Ishikawa (cell line): ENCODE measurements at regions not wholly inside any gene's neighbourhood (a gene's known extent, or its start where the extent isn't known, plus 50 kb on each side); places are given as distances from the start of the nearest gene placed in this dataset.

Experiments
- CEBPB ChIP-seq: IDR thresholded peaks from 2 replicates; pipeline ENCODE4 v1.6.1; 2012
- CREB1 ChIP-seq: IDR thresholded peaks from 2 replicates; pipeline ENCODE4 v1.6.1; 2012; ENCODE audit warnings: low read depth
- EGR1 ChIP-seq: IDR thresholded peaks from 2 replicates; pipeline ENCODE4 v1.6.1; 2012
- EP300 ChIP-seq: IDR thresholded peaks from 2 replicates; pipeline ENCODE4 v1.6.1; 2012; ENCODE audit warnings: borderline replicate concordance
- FOXM1 ChIP-seq: IDR thresholded peaks from 2 replicates; pipeline ENCODE4 v1.6.1; 2012; ENCODE audit warnings: low read depth, borderline replicate concordance
- MAX ChIP-seq: IDR thresholded peaks from 2 replicates; pipeline ENCODE4 v1.6.1; 2012
- NFIC ChIP-seq: IDR thresholded peaks from 2 replicates; pipeline ENCODE4 v1.6.1; 2012
- RAD21 ChIP-seq: IDR thresholded peaks from 2 replicates; pipeline ENCODE4 v1.6.1; 2012; ENCODE audit warnings: low read depth
- REST ChIP-seq: IDR thresholded peaks from 2 replicates; pipeline ENCODE4 v1.6.1; 2012; ENCODE audit warnings: low read depth, mild to moderate bottlenecking
- TAF1 ChIP-seq: IDR thresholded peaks from 2 replicates; pipeline ENCODE4 v1.6.1; 2012; ENCODE audit warnings: low read depth, mild to moderate bottlenecking
- TCF12 ChIP-seq: IDR thresholded peaks from 2 replicates; pipeline ENCODE4 v1.6.1; 2012; ENCODE audit warnings: low read depth
- TEAD4 ChIP-seq: IDR thresholded peaks from 2 replicates; pipeline ENCODE4 v1.6.1; 2012
- YY1 ChIP-seq: IDR thresholded peaks from 2 replicates; pipeline ENCODE4 v1.6.1; 2012; ENCODE audit warnings: low read depth
- ZBTB7A ChIP-seq: IDR thresholded peaks from 2 replicates; pipeline ENCODE4 v1.6.1; 2012; ENCODE audit warnings: low read depth
- TF ChIP-seq, protein P1 (sequence below): IDR thresholded peaks from 2 replicates; pipeline ENCODE4 v1.6.1; 2012

- TF ChIP-seq, protein P1, sequence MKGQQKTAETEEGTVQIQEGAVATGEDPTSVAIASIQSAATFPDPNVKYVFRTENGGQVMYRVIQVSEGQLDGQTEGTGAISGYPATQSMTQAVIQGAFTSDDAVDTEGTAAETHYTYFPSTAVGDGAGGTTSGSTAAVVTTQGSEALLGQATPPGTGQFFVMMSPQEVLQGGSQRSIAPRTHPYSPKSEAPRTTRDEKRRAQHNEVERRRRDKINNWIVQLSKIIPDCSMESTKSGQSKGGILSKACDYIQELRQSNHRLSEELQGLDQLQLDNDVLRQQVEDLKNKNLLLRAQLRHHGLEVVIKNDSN: no peak
- no peak for TF ChIP-seq TEAD4
- no peak for TF ChIP-seq CREB1
- no peak for TF ChIP-seq ZBTB7A
- TF ChIP-seq TAF1: no peak
- TF ChIP-seq NFIC: no peak
- TF ChIP-seq YY1: no peak
- TF ChIP-seq EP300: no peak
- TF ChIP-seq REST: no peak
- no peak for TF ChIP-seq MAX
- no peak for TF ChIP-seq FOXM1
These were observed 93.1 kb upstream of the HIF1A start for GRCh38 chr14:61602003-61602732.

DNA sequence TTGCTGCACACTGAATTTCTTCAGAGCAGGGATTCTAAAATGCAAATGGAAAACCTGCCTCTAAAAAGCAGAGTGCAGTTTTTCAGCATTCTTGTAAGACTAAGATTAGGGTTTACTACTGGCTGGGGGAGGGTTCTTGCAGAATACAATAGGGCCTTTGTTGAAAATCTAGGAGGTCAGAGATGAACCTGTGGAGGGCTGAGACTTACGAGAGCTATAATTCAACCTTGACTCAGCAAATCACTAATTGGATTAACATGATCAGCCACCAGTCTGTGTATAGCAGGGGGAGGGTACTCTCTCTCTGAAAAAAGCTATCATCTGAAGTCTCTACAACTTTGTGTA is 92.6 kb upstream of the HIF1A start:
- TF ChIP-seq EP300 (no peak), TEAD4 (no peak), NFIC (no peak), YY1 (no peak), EGR1 (no peak), CREB1 (no peak), ZBTB7A (no peak), FOXM1 (no peak), CEBPB (no peak), REST (no peak), TCF12 (no peak), MAX (no peak), TAF1 (no peak), RAD21 (no peak)
- TF ChIP-seq, protein P1: no peak

DNA sequence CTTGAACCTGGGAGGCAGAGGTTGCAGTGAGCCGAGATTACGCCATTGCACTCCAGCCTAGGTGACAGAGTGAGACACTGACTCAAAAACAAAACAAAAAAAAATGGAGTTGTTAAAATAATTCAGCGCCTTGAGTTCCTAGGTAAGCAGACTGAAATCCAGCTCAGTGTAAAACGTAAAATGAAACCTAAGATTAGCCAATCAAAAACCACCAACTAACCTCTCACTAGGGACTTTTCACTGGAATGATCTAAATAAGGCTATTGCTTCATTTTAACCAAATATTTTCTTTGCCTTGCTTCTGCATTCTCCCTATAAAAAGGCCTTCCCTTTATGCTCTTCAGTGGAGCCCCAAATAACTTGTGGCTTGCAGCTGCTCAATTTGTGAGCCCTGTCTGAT is 91.6 kb upstream of the HIF1A start:
- TF ChIP-seq NFIC (no peak), CREB1 (no peak), TAF1 (no peak), ZBTB7A (no peak)

GRCh38 chr14:61607570-61608244 is 87.6 kb upstream of the HIF1A start:
- TF ChIP-seq YY1 (no peak), CEBPB (no peak), TCF12 (no peak), ZBTB7A (no peak), TEAD4 (no peak)

DNA sequence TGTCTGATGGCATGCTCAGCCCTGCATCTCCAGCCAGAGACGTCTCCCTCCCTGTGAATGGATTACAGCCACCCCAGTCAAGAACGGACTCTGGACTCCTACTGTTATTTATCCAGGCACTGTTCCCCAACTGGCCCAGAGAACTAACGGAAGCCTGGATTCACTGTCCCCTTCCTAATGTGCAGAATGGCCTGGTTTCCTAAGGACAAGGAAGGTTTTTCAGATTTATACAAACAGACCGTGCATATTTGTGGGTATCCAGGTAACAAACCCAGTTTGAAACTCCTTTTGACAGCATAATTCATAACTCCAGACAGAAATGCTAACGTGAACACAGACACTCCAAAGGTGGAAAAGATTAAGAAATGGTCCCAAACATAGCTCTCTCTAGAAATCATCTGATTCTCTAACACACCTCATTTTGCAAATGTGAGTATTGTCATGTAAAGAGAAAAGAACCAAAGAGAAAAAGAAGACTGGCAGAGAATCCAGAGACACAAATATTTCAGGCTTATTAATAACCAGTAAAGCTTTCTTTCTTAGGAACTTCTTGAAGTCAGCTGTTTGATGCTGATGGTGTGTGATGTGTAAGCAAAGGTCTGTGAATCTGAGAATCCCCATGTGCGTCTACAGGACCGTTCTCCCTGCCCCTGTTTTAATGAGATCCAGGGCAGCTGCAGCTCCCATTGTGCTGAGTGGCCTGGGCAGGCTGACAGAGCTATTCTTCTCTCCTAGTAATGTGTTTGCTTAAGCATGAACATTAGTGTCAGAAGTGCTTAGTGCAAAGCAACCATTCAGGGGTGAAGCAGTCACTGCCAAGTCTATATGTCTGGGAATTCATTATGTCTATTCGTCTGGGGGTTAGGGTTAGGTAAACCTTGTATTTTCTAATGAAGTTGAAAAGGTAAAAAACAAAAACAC is 86.8 kb upstream of the HIF1A start:
- TF ChIP-seq TAF1: no peak
- TF ChIP-seq TCF12: 0 out of 2 replicates have a peak, but pooled peaks have one; percentile 37
- peak; percentile 41; the same call in 1 of the 2 replicates for TF ChIP-seq EP300
- TF ChIP-seq RAD21: peak; percentile 7; the same call in 1 of the 2 replicates
